Jurkat, Clone E6-1 (cell line): ENCODE measurements at regions not wholly inside any gene's neighbourhood (a gene's known extent, or its start where the extent isn't known, plus 50 kb on each side); places are given as distances from the start of the nearest gene placed in this dataset.
A peak's percentile ranks its signal among the peaks of the same experiment; 100 is the strongest.

Experiments
- DNase-seq: peaks from one replicate; pipeline ENCODE4 v3.0.0-alpha.2; 2011; ENCODE audit warnings: low read depth, low spot score
- H3K4me3 ChIP-seq: 2 replicates; pipeline ENCODE4 v1.5.1; 2011; ENCODE audit warnings: mild to moderate bottlenecking, low read length, control low read depth, moderate library complexity

- no peak for DNase-seq
These were observed 620.5 kb upstream of the SETBP1 start for GRCh38 chr18:44060197-44060596.

GRCh38 chr18:44061438-44061837 lies 619.2 kb upstream of the SETBP1 start:
- no peak for DNase-seq

More at GRCh38 chr18:44060197-44060596, 620.5 kb upstream of the SETBP1 start:
- no peak overlapping the region for H3K4me3 ChIP-seq

GRCh38 chr18:44062345-44062744 lies 618.3 kb upstream of the SETBP1 start:
- no peak for DNase-seq
- H3K4me3 ChIP-seq = no peak overlapping the region

More at GRCh38 chr18:44061438-44061837, 619.2 kb upstream of the SETBP1 start:
- no peak overlapping the region for H3K4me3 ChIP-seq

- DNase-seq = no peak
- no peak overlapping the region for H3K4me3 ChIP-seq
These were observed 615.5 kb upstream of the SETBP1 start for GRCh38 chr18:44065206-44065605.

- no peak overlapping the region for H3K4me3 ChIP-seq
- no peak for DNase-seq
These were observed 614.1 kb upstream of the SETBP1 start for GRCh38 chr18:44066541-44066940.

- H3K4me3 ChIP-seq = no peak overlapping the region
- DNase-seq = no peak
These were observed 613.5 kb upstream of the SETBP1 start for GRCh38 chr18:44067186-44067585.

GRCh38 chr18:44075038-44075437 lies 605.6 kb upstream of the SETBP1 start:
- no peak overlapping the region for H3K4me3 ChIP-seq
- no peak for DNase-seq

- DNase-seq = no peak
- H3K4me3 ChIP-seq = no peak overlapping the region
These were observed 601.1 kb upstream of the SETBP1 start for GRCh38 chr18:44079606-44080005.

GRCh38 chr18:44080054-44080453 lies 600.6 kb upstream of the SETBP1 start:
- no peak for DNase-seq

GRCh38 chr18:44089732-44090131 lies 591.0 kb upstream of the SETBP1 start:
- no peak overlapping the region for H3K4me3 ChIP-seq
- no peak for DNase-seq

More at GRCh38 chr18:44080054-44080453, 600.6 kb upstream of the SETBP1 start:
- H3K4me3 ChIP-seq = no peak overlapping the region

GRCh38 chr18:44090453-44090852 lies 590.2 kb upstream of the SETBP1 start:
- H3K4me3 ChIP-seq = no peak overlapping the region
- no peak for DNase-seq

GRCh38 chr18:44093253-44093652 lies 587.4 kb upstream of the SETBP1 start:
- DNase-seq = no peak
- no peak overlapping the region for H3K4me3 ChIP-seq

- DNase-seq = no peak
- H3K4me3 ChIP-seq = no peak overlapping the region
These were observed 584.7 kb upstream of the SETBP1 start for GRCh38 chr18:44096016-44096415.

GRCh38 chr18:44098551-44099098 lies 582.1 kb upstream of the SETBP1 start:
- DNase-seq = peak; percentile 4

GRCh38 chr18:44107187-44107586 lies 573.5 kb upstream of the SETBP1 start:
- H3K4me3 ChIP-seq = no peak overlapping the region
- no peak for DNase-seq

More at GRCh38 chr18:44098551-44099098, 582.1 kb upstream of the SETBP1 start:
- H3K4me3 ChIP-seq = no peak overlapping the region

- no peak for DNase-seq
- no peak overlapping the region for H3K4me3 ChIP-seq
These were observed 569.4 kb upstream of the SETBP1 start for GRCh38 chr18:44111337-44111736.

- DNase-seq = no peak
- H3K4me3 ChIP-seq = no peak overlapping the region
These were observed 562.9 kb upstream of the SETBP1 start for GRCh38 chr18:44117821-44118220.

- no peak overlapping the region for H3K4me3 ChIP-seq
- DNase-seq = no peak
These were observed 561.1 kb upstream of the SETBP1 start for GRCh38 chr18:44119607-44120006.

- no peak overlapping the region for H3K4me3 ChIP-seq
- DNase-seq = no peak
These were observed 556.9 kb upstream of the SETBP1 start for GRCh38 chr18:44123743-44124142.

GRCh38 chr18:44125446-44125845 lies 555.2 kb upstream of the SETBP1 start:
- DNase-seq = no peak
- no peak overlapping the region for H3K4me3 ChIP-seq

- no peak for DNase-seq
- no peak overlapping the region for H3K4me3 ChIP-seq
These were observed 554.1 kb upstream of the SETBP1 start for GRCh38 chr18:44126598-44126997.
